ENCODE measurements at regions not wholly inside any gene's neighbourhood (a gene's known extent, or its start where the extent isn't known, plus 50 kb on each side); places are given as distances from the start of the nearest gene placed in this dataset.

DNA sequence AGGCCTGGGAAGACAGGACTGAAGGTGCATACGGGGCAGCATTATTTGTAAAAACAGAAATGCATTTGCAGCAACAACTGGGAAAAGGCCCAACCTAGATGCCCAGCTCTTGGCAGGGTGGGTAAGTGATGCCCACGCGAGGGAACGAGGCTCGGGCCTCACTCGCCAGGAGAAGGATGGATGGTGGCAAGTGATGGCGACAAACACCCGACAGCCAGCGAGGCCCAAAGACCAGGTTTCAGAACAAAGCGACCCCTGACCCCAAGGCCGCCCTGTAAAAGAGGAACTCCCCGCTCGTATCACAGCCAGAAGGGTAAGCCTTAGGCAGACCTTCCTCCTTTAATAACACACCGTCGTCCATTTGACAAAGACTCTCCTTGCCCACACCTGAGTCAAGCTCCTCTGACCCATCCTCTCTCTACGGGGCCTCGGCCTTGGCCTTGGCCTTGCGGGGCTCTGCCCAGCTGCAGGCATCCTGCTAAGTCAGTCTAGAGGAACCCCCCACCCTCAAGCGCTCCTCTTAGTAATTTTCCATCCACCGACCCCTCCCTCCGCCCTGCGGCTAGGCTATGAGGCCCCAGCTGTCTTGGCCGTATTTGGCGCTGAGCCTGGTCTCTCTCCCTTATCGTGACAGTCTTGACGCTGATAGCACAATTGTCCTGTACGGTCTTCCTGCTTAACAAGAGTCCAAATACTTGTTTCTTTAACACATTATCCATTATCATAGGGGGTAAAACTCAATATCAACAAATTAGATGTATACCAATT is 80.2 kb downstream of the NCOR2 start:
- H3K27ac ChIP-seq, result no peak overlapping the region
- TF ChIP-seq ZFX (IDR thresholded peaks at IDR 0.05), result no peak
- TF ChIP-seq, protein P1, sequence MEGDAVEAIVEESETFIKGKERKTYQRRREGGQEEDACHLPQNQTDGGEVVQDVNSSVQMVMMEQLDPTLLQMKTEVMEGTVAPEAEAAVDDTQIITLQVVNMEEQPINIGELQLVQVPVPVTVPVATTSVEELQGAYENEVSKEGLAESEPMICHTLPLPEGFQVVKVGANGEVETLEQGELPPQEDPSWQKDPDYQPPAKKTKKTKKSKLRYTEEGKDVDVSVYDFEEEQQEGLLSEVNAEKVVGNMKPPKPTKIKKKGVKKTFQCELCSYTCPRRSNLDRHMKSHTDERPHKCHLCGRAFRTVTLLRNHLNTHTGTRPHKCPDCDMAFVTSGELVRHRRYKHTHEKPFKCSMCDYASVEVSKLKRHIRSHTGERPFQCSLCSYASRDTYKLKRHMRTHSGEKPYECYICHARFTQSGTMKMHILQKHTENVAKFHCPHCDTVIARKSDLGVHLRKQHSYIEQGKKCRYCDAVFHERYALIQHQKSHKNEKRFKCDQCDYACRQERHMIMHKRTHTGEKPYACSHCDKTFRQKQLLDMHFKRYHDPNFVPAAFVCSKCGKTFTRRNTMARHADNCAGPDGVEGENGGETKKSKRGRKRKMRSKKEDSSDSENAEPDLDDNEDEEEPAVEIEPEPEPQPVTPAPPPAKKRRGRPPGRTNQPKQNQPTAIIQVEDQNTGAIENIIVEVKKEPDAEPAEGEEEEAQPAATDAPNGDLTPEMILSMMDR (conservative IDR thresholded peaks at IDR 0.05), result no peak

DNA sequence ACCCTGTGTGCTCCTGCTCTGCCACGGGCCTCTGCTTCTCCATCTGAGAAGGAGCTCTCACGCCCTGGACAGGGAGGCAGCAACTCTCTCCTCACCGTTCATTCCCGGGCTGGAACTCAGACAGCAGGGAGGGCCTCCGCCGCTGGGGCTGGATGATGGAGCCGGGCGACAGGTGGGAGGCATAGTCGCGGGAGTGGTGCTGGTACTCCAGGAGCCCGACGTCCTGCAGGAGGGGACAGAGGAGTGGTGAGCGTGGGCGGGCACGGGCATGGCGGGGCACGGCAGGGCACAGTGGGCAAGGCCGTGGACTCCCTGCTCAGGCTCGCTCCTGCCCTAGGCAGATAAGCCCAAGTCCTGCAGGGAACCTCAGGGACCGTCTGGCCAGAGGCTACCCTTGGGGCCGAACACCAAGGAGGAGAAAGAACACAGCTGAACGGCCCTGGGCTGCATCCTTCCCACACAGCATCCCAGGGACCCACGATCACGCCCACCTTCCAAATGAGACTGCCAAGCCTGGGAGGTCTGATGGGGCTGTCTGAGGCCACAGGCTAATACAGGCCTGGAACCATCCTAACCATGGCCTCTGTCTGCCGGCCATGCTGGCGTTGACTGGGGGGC is 81.0 kb downstream of the NCOR2 start:
- TF ChIP-seq, protein P1 (conservative IDR thresholded peaks at IDR 0.05), result no peak
- H3K27ac ChIP-seq, result no peak overlapping the region

DNA sequence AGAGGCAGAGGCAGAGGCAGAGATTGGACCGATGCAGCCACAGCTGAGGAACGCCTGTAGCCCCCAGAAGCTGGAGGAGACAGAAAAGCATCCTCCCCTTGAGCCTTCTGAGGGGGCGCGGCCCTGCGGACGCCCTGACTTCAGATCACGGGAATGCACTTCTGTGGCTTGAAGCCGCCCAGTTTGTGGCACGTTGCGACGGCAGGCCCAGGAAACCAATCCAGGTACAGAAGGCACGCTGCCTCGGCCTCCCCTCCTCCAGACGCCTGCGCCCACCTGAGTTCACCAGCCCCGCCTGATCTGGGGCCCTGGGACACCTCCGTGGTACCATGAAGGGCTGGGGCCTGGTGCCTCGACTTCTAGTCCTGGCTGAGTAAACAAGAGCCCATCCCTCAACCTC is 82.0 kb downstream of the NCOR2 start:
- no peak for TF ChIP-seq ZFX (IDR thresholded peaks at IDR 0.05)
- TF ChIP-seq, protein P1 (conservative IDR thresholded peaks at IDR 0.05), result no peak
- no peak overlapping the region for H3K27ac ChIP-seq

DNA sequence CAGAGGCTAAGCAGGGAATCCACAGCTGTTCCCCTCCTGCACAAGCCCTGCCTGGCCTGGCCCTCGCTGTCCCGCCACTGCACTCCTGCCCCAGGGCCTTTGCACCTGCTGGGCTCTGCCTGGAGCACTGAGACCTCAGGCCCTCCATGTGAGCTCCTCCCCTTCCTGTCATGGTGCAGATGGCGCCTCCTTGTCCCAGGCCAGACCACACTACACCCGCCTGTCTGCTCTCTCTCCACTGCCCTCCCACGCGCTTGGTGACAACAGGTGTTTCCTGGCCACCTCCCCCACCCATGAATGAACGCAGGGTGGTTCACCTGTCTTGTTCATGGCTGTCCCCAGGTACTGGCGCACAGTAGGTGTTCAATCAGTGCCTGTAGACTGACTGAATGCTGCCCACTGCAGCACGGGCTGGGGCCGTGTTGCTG is 82.9 kb downstream of the NCOR2 start:
- no peak overlapping the region for H3K27ac ChIP-seq
- TF ChIP-seq ZFX (IDR thresholded peaks at IDR 0.05), result no peak
- TF ChIP-seq, protein P1 (conservative IDR thresholded peaks at IDR 0.05), result no peak

DNA sequence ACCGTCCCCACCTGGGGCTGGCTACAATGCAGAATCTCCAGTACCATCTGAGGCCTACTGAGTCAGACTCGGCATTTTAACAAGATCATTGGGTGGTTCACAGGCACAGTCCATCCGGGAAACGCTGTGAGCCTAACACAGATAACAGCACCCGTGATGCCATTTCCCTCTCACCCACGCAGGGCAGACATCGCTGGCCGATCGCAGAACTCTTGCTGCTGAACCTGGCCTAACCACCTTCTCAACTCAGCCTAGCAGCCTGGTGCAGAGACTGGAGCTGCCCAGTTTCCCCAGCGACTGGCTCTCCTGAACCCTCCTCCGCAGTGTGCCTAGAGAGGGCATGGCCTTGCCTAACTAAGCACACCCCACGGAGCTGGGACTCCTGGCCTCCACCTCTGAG is 83.3 kb downstream of the NCOR2 start:
- H3K27ac ChIP-seq, result no peak overlapping the region
- no peak for TF ChIP-seq ZFX (IDR thresholded peaks at IDR 0.05)
- TF ChIP-seq, protein P1 (conservative IDR thresholded peaks at IDR 0.05), result no peak

DNA sequence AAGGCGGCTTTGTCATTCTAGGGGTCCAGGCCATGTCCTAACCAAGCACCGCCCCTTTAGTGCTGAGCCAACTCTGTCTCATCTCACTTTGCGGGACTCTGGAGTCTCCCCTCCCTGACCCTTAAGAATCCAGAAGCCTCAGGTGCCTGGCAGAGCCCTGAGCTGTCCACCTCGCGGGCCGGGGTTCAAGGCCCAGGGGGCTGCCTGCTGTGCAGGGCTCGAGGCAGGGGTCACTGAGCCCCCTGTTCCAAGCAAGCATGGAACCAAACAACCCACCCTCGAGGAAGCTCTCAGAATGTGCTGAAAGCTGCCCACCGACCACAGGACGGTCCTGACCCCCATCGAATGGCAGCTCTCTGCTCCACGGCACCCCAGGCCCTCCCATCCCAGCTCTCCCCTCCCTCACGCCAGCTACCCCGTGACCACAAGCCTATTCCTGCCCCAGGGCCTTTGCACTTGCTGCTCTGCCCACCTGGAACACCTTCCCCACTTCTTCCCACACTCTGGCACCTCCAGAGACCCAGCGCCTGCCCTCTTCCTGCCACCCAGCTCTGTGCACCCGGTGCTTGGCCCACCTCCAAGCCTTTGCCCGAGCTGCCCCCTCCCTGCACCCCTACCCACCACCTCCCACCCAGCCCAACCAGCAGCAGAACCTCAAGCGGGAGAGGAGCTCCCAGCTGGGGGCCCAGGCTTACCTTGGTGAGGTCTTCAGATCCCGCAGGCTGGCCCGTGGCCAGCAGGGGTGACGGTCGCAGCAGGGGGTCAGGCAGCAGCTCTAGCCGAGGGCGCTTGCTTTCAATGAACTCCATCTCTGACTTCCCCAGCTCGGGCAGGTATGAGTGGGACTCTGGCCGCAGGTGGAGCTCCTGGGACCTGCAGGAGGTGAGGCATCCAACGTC is 84.3 kb downstream of the NCOR2 start:
- TF ChIP-seq, protein P1 (conservative IDR thresholded peaks at IDR 0.05), result no peak
- TF ChIP-seq ZFX (IDR thresholded peaks at IDR 0.05), result no peak
- no peak overlapping the region for H3K27ac ChIP-seq

DNA sequence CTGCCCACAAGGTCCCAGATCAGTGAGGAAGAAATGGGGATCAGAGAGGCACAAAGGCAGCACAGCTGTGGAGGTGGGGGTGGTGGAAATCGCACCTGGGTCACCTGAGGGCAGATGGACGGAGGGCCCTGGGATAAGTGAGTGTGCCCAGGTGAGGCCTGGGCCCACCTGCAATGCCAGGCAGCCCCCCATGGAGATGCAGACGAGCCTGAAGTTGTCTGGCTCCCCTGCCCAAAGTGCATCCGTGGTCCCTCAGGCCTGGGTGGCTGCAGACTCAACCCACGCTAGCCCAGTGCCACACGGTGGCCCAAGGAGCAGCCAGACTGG is 84.9 kb downstream of the NCOR2 start:
- H3K27ac ChIP-seq, result no peak overlapping the region
- TF ChIP-seq ZFX (IDR thresholded peaks at IDR 0.05), result no peak
- TF ChIP-seq, protein P1 (conservative IDR thresholded peaks at IDR 0.05), result no peak

Data from C4-2B (cell line).